ENCODE measurements at regions not wholly inside any gene's neighbourhood (a gene's known extent, or its start where the extent isn't known, plus 50 kb on each side); places are given as distances from the start of the nearest gene placed in this dataset.

DNA sequence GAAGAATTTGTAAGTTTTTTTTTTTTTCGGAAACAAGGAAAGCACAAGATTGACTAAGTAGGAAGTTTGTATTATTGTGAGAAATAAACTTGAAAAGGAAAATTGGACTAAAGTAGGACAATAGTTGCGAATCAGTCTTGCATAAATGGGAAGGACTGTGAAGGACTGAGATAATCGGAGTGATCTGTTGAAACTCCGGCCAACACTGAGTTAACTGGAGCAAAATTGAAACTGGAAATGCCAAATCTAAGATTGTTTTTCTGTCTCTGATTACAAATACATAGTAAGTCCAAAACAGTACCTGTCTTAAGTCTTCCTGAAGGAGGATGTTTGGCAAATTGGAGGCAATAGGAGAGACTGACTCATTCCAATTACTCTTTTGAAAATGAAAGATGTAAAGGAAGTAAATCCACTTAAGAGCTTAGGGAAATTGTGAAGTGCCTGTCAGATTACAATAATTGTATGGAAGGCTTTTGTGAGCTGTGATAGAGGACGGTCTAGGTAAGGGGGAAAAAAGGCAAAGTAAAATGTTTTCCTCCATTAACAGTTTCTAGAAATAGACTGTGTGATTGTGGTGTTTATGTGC lies 204.9 kb upstream of the CYRIA start:
- DNase-seq: no peak

DNA sequence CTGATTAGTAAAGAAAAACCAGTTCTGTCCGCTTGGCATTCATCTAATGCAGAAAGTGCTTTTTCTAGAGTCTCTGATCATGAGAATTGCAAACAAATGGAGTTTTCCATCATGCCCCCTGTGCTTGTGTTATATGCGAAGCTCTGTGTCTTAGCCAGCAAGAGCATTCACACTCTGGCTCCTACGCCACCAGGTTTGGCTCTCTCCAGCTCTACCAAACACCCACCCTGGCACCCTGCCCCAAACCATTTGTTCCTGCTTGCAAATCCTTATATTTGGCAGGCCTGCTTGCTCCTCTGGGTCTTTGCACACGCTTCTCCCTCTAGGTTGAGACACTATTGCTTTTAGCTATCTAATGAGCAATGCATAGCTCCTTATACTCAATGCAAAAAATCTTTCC lies 204.1 kb upstream of the CYRIA start:
- no peak for DNase-seq

DNA sequence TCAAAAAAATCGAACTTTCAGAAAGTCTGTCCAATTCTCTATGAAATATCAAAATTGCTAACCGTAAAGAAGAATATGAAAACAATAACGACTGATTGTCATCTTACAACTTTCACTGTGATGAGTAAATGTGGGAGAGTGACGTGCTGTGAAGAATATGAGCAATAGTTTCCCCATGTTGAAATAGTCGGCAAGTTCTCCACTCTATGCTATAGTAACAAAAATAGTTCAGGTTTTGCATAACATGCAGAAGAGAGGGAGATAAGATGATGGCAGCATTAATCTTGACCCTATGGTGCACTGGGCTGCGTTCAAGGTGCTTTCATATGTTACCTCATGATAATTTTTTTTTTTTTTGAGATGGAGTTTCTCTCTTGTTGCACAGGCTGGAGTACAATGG lies 196.8 kb upstream of the CYRIA start:
- no peak for DNase-seq

DNA sequence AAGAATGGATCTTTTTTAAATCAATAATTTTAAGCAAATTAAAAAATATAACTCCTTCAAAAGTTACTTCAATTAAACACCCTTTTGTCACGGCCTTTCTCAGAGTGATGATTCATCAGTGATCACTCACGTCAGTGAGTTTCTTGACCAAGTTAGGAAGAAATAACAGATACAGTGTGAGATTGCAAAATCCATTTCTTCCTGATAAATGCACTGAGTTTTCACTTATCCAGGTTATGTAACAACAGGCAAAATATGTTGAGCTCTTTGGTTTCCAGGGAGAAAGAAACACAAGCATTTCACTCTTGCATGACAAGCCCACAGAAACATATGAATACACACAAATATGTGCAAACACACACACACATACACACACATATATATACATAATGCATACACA lies 195.9 kb upstream of the CYRIA start:
- DNase-seq: no peak

DNA sequence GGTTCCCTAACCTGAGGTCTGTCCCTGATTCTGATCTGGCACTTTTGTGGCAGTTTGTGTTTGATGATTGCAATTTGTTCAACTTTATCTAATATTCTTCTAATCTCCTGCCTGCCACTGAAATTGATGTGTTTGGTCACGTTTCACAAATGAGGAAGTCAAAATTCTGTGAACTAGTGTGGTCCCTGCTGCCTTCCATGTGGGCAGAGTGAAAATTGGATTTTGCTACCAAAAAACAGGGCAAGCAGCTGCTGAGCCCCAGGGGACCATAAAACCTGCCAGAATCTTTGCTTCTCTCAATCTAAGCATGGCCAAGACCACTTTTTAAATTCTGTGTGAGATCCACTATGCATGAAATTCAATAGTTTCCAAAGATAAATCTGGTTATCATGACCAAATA lies 195.5 kb upstream of the CYRIA start:
- no peak for DNase-seq

DNA sequence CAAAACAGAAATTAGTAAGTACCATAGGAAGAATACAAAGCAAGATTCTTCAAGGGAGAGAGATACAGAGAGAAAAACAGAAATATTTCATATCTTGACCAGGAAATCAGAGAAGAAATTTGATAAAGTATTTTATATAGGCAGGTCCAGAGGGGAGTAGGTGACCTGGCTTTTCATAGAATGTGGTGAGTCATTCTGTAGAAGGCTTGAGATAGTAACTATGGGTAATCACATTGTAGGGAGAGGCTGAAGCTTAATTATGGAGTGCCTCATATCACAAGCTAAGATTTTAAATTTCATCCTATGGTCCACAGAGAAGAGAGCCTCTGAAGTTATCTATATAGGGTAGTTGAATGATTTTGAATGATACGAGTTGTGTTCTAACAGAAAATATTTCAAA lies 195.0 kb upstream of the CYRIA start:
- no peak for DNase-seq

DNA sequence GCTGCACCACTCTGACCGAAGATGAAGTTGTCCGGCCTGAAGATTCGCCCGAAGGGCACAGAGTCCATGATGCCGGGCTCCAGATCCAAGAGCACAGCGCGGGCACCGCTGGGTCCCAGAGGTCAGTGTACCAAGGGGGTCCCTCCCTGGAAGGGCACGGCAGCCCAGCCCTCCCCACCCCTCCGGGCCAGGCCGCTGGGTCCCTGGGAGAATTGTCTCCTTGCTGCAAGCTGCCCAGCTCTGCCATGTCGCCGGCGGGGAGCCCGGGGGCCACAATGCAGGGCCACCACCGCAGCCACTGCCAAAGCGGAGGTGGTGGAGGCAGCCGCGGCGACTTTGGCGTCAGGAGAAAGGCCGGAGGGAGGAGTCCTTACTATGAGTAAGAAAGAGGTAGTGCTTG lies 189.5 kb upstream of the CYRIA start:
- no peak for DNase-seq

DNA sequence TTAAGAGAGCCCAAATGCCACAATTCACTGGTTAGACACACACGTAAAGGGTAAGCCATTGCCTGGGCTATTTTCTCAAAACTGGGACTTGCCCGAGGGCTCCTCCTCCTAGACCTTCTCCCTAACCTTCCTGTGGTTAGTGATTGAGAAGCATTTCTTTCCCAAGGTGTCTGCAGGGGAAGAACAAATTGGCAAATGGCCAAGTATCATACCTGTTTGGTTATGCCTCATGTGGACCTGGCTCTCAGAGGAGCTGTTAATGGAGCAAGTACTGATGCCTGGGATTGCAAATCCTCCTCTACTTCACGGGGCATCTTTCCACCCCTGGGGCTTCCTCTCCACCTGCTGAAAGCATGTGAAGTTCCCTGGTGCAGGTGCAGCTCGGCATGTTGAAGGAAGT lies 187.5 kb upstream of the CYRIA start:
- no peak for DNase-seq

DNA sequence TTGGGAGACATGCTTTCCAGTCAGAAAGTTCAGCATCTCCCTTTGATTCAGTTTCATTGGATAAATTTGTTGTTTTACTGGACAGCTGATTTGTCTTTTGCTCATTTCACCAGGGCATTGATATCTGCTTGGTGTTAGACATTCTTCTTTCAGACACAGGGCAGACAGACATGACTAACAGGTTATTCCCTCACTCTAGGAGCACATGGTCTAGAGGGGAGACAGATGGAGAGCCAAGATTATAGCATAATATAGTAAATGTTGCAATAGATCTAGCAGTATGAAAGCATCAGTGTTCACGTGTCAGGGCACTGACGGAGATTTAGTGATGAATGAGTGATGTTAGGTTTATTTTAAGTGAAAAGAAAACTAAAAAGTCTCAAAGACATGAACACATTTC lies 187.0 kb upstream of the CYRIA start:
- no peak for DNase-seq

DNA sequence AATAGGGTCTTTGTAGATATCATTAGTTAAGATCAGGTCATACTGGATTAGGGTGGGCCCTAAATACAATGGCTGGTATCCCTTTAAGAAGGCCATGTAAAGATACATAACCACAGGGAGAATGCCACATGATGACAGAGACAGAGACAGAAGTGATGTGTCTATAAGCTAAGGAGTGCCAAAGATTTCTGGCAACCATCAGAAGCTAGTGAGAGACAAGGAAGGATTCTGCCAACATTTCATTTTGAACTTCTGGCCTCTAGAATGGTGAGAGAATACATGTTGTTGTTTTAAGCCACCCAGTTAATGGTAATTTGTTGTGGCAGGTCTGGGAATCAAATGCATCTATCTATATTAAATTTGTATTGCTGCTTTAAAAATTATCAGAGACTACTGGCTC lies 185.5 kb upstream of the CYRIA start:
- DNase-seq: no peak

DNA sequence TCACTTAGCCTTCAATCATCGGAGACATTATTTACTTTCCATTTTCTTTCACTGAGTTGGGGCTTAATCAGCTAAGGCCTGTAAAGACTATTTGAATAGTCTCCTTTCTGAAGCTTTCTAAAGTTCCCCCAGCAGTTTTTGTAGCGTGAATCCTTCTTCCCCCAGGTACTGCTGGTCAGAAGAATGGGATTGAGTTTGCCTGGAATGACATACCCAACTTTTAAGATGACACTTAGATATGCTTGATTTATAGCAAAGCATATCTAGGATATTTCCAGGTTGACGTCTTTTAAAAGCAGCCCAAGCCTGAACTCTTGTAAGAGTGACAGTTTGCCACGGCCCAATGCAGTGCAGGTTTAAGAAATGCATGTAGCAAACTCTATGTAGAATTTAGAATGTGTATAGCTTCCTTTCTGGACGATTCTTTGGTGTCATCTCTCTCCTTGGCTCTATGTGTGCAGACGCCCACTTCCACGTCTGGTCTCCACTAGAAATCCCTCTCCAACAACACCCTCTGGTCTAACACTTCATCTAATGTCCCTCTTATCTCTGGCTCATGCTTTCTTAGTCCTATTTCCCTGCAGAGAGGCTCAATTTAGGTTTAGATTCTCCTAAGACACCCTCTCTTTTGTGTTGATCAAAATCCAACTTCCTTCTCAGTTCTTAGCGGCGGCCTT lies 175.0 kb upstream of the CYRIA start:
- no peak for DNase-seq

DNA sequence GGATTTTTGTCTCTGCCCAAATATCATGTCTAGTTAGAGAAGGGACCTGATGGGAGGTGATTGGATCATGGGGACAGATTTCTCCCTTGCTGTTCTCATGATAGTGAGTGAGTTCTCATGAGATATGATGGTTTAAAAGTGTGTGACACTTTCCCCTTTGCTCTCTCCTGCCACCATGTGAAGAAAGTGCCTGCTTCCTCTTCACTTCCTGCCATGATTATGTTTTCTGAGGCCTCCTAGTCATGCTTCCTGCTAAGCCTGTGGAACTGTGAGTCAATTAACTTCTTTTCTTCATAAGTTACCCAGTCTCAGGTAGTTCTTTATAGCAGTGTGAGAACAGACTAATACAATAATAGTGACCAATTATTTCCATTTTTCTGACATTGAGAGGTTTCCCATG lies 167.3 kb upstream of the CYRIA start:
- no peak for DNase-seq

DNA sequence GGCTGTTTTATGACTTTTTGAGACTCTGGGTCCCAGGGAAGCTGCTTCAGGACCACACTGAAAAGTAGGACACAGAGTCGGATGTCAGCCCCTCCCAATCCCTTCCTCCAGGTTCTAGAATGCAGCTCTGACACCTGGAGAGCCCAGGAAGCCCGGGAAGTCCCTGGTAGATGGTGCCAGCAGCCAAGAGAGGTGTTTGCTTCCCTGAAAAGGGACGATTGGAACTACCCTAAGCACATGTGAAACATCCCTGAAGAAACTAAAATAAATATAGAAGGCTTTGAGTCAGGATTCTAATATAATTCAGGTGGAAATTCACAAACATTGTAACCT lies 163.2 kb upstream of the CYRIA start:
- DNase-seq: no peak

DNA sequence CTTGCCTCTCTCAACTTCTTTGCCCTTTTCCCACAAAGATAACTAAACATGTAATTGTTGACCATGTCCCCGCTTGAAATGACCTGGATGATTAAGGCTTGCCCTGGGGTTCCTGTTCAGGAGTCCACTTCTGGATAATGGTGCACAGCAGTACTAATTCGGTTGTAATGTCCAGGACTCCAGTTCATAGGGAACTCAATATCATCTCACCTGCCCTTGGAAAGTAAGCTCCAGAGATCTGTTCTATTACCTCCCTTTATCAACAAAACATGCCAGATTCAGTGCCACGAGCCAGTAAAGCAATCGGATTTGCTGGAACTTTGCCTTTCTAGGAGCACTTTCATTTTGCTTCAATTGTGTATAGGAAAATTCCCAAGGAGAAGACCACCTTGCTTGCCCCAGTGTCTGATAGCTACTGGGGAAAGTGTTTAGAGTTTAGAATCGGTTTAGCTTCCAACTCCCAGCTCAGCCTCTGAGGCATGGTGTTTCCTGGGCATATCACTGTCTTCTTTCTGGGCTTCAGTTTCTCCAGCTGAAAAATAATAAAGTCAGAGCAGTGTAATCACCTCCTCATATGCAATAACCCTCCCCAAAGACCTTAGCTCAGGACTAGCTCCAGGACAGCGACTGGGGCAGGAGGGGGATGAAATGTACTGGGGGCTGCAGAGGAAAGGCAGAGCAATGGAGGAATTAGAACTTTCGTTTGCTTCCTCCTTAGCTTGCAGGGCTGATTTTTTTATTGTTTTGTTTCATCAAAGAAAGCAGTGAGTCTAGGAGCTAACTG lies 162.6 kb upstream of the CYRIA start:
- DNase-seq: no peak

DNA sequence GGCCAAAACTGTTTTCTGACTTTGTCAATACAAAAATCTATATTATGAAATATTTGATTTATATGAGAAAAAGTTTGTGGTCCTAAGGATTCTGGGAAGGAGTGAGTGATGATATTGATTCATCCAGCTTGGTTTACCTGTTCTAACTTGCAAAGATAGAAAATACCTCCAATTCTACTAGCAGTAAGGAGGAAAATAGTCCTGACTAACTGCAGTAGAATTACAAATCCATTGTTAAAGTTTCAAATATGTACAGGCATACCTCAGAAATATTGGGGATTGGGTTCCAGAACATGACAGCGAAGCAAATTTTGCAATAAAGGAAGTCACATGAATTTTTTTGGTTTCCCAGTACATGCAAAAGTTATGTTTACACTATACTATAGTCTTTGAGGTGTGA lies 158.8 kb upstream of the CYRIA start:
- DNase-seq: no peak

DNA sequence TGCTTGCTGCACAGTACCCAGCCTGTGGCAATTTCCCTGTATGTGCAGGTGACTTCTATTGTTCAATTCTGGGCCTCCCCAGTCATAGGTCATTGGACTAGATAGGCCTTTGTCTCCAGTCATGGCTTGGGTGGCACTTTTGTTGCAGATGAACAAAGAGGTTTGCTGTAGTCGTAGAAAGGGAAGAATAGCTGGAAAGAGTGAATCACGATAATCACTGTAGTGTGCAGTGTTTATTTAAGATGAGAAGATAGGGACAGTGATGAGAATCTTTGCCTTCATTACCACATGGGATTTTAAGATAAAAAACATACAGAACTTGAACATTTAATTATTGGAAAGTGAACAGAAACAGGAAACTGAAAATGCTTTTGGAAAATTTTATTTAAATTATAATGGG lies 156.1 kb upstream of the CYRIA start:
- no peak for DNase-seq

DNA sequence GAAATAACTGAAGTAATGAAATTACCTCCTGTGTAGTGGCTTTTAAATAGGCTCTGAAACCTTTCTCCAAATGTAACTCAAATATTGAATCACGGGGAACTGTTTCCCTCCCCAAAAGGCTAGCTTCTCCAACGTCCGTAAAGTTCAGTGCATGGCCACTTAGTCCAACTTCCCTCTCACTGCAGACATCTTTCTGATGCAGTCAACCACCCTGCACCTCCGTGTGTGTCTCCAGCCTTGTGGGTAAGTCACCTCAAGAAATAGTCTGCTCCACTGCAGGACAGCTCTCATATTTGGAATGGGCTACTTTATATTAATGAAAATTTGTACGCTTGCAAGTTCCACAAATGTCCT lies 152.5 kb upstream of the CYRIA start:
- DNase-seq: no peak

DNA sequence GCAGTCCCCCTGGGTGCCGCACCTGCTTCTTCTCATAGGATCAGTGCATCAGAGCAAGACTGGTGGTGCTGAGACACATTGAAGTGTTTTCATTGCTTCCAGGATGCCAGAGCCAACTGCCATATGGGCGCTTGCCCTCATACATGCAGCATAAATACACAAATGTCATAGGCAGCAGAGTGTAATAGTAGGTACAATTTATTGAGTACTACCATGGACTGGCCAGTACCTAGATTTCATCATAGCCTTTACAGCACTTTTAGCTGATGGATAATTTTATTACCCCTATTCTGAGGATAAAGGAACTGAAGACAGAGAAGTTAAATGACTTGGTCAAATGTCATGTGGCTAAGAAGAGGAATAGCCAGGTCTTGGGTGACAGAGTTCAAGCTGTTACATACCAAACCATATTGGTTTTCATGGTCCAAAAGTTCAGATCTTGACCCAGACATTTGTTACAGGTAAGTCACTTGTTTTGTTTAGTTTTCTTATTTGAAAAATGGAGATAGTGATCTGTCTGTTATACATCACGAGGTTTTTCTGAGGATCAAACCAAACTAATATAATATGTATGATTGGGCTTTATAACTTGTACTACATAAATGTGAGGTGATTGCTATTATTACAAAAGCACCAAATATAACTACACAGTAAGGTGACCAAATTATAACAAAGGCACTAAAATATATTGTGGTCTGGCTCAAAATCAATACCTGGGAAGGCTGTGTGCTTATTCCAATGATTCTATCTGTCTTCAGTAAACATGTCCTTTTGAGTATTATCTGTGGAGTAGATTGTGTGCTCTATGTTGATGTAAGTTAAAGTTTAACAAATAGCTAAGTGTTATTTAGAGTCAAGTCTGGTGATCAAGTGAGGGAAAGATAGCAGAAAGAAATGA lies 151.9 kb upstream of the CYRIA start:
- DNase-seq: no peak

DNA sequence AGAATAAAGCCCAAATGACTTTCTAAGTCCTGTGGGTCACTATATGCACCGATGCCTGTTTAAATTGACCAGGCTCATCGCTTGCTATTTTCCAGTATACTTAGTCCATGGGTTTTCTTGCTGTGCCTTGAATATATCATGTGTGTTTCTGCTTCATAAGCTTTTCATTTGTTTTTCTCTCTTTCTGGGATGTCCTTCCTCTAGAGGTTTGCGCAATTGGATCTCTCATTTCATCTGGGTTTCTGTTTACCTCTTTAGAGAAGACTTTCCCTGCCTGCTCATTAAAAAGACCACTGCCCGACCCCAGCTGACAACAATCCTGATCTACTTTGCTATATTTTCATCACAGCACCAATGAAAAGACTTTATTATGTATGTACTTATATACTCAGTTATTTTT lies 150.9 kb upstream of the CYRIA start:
- no peak for DNase-seq

DNA sequence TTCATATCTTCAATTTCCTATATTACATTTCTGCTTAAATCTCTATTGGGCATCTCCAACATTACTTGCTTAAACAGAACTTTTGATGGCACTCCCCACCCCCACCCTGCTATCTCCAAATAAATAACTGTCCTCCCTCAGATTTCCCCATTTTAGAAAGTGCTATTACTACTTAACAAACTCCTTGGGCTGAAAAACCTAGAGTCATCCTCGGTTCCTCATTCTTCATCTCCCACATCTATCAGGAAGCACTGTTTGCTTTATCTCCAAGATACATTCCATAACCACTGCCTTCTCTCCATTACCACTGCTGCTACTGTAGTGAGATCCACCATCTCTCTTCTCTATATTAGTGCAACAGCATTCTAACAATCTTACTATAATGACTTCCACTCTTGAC lies 150.4 kb upstream of the CYRIA start:
- no peak for DNase-seq

DNA sequence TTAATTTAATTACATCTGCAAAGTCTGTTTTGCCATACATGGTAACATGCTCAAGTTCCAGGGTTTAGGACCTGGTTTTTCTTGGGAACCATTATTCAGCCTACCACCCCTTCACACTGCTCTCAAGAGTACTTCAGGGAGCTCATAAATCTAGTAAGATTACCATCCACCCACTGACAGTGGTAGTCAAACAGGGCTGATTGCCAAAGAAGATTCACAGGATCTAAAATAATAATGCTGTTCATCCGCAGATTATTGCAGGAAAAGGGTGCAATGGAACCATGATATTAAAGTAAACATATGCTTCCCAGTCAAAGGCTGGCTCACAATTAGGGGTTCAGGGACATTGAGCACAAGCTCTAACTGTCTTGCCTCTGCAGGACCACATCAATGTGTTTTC lies 148.0 kb upstream of the CYRIA start:
- no peak for DNase-seq

DNA sequence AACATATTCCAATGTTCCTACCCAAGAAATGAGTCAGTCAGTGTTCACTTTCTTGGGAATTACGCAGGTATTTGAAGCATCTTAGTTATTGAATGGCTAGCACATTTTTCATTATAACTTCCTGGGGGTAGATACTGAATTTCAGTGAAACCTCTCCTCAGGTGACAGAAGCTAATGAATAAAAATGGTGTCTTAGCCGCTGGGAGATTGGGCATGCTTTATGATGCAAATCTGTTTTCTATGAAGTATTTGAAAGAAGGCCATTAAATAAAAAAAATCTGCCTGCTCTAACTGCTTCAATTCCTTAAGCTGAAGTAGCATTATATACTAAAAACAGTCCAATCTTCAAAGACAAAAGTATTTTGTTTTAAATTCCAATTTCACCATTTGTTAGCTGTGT lies 132.8 kb upstream of the CYRIA start:
- no peak for DNase-seq

DNA sequence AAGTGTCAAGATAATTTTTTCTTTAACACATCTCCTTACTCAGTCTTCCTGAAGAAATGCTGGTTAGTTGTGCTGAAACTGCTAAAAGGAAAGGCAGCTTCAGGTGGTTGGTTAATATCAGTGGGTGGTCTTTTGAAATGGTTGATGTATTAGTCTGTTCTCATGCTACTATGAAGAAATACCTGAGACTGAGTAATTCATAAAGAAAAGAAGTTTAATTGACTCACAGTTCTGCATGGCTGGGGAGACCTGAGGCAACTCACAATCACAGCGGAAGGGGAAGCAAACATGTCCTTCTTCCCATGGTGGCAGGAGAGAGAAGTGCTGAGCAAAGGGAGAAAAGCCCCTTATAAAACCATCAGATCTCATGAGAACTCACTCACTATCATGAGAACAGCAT lies 125.9 kb upstream of the CYRIA start:
- no peak for DNase-seq

DNA sequence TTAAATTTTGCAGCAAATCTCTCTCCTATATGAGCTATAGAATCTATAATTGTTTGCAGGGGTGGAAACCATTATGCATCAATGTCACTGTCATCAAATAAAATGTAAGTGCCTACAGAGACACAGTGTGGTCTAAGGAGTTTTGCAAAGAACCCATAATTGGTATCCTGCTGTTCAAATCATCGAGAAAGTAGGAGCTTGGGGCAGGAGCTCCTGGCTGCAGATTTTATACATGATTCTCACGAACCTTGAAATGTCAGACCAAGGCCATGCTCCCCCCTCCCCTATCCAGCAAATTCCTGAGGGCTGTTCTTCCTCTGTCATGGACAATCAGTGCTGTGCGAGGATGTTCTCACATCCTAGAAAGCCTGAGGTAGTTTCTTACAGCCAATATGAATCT lies 119.5 kb upstream of the CYRIA start:
- DNase-seq: no peak
